Thoracic aorta (tissue), 2 donors: ENCODE measurements at regions not wholly inside any gene's neighbourhood (a gene's known extent, or its start where the extent isn't known, plus 50 kb on each side); places are given as distances from the start of the nearest gene placed in this dataset.
"Not testable (repeated sequence)": the region's sequence is repeated elsewhere in the genome, so short reads cannot be mapped to it uniquely, and the experiment has no call there.

Experiments
- ATAC-seq: fragments of 150-250 bp; one replicate; pipeline ENCODE4 v1.8.0; 2017; ENCODE audit warnings: low read depth; ENCODE audit not compliant: insufficient number of reproducible peaks, low FRiP score
- DNase-seq: peaks from one replicate; pipeline ENCODE4 v3.0.0-alpha.2; 2020; ENCODE audit warnings: low spot score
- H3K27ac ChIP-seq, 2 donors: fragments of 200-600 bp; sonication (generic); 1 replicate in 1 of 2; 2 replicates in 1 of 2; pipeline ENCODE4 v1.5.1; 2016; ENCODE audit warnings: mild to moderate bottlenecking in 2 of 2, moderate library complexity in 2 of 2
- H3K27me3 ChIP-seq: fragments of 200-600 bp; sonication (generic); replicated peaks from 2 replicates; pipeline ENCODE4 v1.6.0; 2016; ENCODE audit warnings: mild to moderate bottlenecking; ENCODE audit not compliant: insufficient read depth
- H3K36me3 ChIP-seq: fragments of 200-600 bp; sonication (generic); one replicate; pipeline ENCODE4 v1.5.1; 2016
- H3K4me1 ChIP-seq, 2 donors: fragments of 200-600 bp; sonication (generic); 1 replicate in 1 of 2; 2 replicates in 1 of 2; pipeline versions ENCODE4 v1.5.1 to v1.6.0; 2016; ENCODE audit warnings: low read depth in 2 of 2, mild to moderate bottlenecking in 1 of 2; ENCODE audit not compliant: control insufficient read depth in 1 of 2
- H3K4me3 ChIP-seq: fragments of 200-600 bp; sonication (generic); 2 replicates; pipeline ENCODE4 v1.5.1; 2016; ENCODE audit warnings: mild to moderate bottlenecking
- H3K9me3 ChIP-seq: fragments of 200-600 bp; sonication (generic); 2 replicates; pipeline ENCODE4 v1.5.1; 2016
- CTCF ChIP-seq: fragments of 200-600 bp; sonication (generic); IDR thresholded peaks from one replicate; pipeline ENCODE4 v1.5.1; 2019; ENCODE audit warnings: antibody characterized with exemption

DNA sequence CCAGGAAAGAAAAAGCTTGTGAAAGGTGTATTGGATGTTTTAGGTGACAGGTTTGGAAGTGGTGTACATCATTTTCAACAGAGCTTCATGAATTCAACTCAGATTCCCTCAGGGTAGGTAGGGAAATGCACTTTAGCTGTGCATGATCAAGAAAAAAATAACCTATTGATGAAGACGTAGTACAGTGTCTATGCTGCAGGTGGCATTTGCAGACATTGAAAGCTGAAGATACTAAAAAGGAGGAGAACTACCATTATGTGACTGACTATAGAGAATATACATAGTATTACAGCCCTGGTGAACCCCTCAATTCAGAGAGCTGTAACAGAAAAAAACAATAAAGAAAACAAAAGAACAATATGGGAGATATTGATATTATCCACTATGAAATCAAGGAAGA is 2344.7 kb upstream of the ACO1 start:
- TF ChIP-seq CTCF = no peak
- H3K9me3 ChIP-seq = no peaks in the 10 kb centered on the region

GRCh38 chr9:30048396-30048795 is 2336.0 kb upstream of the ACO1 start:
- no peaks in the 10 kb centered on the region for H3K9me3 ChIP-seq
- H3K27me3 ChIP-seq = no peaks in the 10 kb centered on the region
- no peaks in the 10 kb centered on the region for H3K4me1 ChIP-seq
- no peak for TF ChIP-seq CTCF
- H3K36me3 ChIP-seq = no peaks in the 10 kb centered on the region
- ATAC-seq (no peak), DNase-seq (no peak)
- H3K4me3 ChIP-seq = no peak overlapping the region
- H3K27ac ChIP-seq = no peak overlapping the region

More for the DNA sequence above, 2344.7 kb upstream of the ACO1 start:
- Histone ChIP-seq H3K4me1 (no peaks in the 10 kb centered on the region), H3K27ac (no peak overlapping the region), H3K27me3 (no peaks in the 10 kb centered on the region), H3K4me3 (no peak overlapping the region), H3K36me3 (no peaks in the 10 kb centered on the region)
- ATAC-seq (no peak), DNase-seq (no peak)

DNA sequence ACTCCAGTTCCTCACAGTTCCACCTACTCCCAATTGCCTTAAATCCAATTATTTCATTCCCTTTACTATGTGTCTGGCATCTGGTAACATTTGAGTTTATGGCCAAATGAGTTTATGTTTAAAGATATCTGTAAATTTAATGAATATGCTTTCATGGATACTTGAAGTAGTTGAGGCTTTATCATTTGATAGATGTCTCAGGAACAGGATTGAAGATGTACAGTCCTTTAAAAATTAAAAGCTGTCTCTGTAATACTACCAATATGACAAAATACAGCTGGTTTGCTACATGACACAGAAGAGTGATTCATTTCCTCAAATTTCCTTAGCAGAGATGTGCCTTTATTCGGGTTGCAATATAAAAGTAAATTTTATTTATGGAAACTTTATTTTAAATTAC is 2326.0 kb upstream of the ACO1 start:
- Histone ChIP-seq H3K4me3 (no peak overlapping the region), H3K36me3 (no peaks in the 10 kb centered on the region), H3K4me1 (no peaks in the 10 kb centered on the region), H3K9me3 (no peaks in the 10 kb centered on the region), H3K27me3 (no peaks in the 10 kb centered on the region), H3K27ac (no peak overlapping the region)
- no peak for TF ChIP-seq CTCF
- ATAC-seq (no peak), DNase-seq (no peak)

GRCh38 chr9:30060976-30061375 is 2323.5 kb upstream of the ACO1 start:
- DNase-seq = no peak
- H3K4me1 ChIP-seq = no peaks in the 10 kb centered on the region
- H3K9me3 ChIP-seq = no peaks in the 10 kb centered on the region
- no peaks in the 10 kb centered on the region for H3K27me3 ChIP-seq
- H3K36me3 ChIP-seq = no peaks in the 10 kb centered on the region
- no peak overlapping the region for H3K4me3 ChIP-seq
- no peak for TF ChIP-seq CTCF
- H3K27ac ChIP-seq = no peak overlapping the region
- no peak for ATAC-seq

- no peak for TF ChIP-seq CTCF
- Histone ChIP-seq H3K9me3 (no peaks in the 10 kb centered on the region), H3K27ac (no peak overlapping the region), H3K4me1 (no peaks in the 10 kb centered on the region), H3K4me3 (no peak overlapping the region), H3K36me3 (no peaks in the 10 kb centered on the region), H3K27me3 (no peaks in the 10 kb centered on the region)
- DNase-seq (no peak), ATAC-seq (no peak)
Observed at GRCh38 chr9:30065888-30066287, 2318.6 kb upstream of the ACO1 start.

DNA sequence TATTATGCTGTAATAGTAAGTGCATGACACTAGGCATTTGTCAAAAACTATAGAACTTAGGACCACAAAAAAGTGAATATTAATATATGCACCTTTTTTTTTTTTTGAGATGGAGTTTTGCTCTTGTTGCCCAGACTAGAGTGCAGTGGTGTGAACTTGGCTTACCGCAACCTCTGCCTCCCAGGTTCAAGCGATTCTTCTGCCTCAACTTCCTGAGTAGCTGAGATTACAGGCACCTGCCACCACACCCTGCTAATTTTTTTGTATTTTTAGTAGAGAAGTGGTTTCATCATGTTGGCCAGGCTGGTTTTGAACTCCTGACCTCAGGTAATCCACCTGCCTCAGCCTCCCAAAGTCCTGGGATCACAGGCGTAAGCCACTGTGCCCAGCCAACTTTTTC is 2315.2 kb upstream of the ACO1 start:
- H3K4me1 ChIP-seq, H3K4me3 ChIP-seq, DNase-seq, H3K27ac ChIP-seq, ATAC-seq, H3K27me3 ChIP-seq, H3K36me3 ChIP-seq, H3K9me3 ChIP-seq: not testable (repeated sequence)
